ENCODE measurements at regions not wholly inside any gene's neighbourhood (a gene's known extent, or its start where the extent isn't known, plus 50 kb on each side); places are given as distances from the start of the nearest gene placed in this dataset.

DNA sequence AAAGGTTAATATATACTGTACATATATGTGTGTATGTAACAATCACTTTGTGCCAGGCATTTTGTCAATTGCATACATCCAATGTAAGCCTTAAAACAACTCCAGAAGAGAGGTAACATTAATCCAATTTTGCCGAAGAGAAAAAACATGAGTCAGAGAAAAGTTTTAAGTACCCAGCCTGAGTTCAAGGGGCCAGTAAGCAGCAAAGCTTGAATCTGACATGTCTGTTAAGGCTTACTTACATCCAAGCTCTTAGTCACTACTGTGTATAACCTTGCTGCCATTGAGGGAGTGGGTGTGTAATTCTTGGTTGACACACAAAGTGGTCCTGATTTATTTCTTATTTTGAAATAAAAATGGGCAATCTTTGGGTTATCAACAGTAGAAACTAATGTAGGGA, 360.4 kb upstream of the LYPLAL1 start:
- no peak overlapping the region for H3K27ac ChIP-seq (ENCODE audit: low read length)
- no peaks in the 10 kb centered on the region for H3K36me3 ChIP-seq (ENCODE audit: control insufficient read depth in 2 of 2, insufficient read depth in 2 of 2, low read length in 2 of 2)
- no peak overlapping the region for H3K9ac ChIP-seq (ENCODE audit: low read length in 2 of 2)
- H3K4me3 ChIP-seq (ENCODE audit: low read length in 2 of 2): no peak overlapping the region
- H3K9me3 ChIP-seq (ENCODE audit: control insufficient read depth in 2 of 2, low read length in 2 of 2): no peaks in the 10 kb centered on the region
- no peaks in the 10 kb centered on the region for H3K27me3 ChIP-seq (ENCODE audit: control insufficient read depth in 1 of 2, insufficient read depth in 2 of 2, low read length in 2 of 2)
- peaks cover 3% of the 10 kb centered on the region for H3K4me1 ChIP-seq (ENCODE audit: control insufficient read depth, insufficient read depth, low read length)

DNA sequence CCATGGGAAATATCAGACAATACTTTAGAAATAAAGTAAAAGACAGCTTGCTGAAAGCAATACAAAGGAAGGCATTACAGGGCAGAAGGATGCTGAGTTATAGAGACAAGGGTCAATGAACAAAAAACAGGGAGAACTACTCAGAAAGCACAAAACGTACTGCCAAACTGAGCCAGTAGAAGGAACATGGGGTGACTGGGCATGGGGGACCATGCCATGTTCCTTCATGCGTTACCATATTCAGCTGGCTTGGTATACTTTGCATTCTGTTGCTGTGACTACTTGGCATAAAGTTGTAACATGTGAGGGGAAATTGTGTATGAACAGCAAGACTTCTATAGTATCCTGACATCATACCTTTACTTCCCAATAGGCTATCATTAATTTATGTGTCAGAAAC, 358.6 kb upstream of the LYPLAL1 start:
- H3K27me3 ChIP-seq (ENCODE audit: control insufficient read depth in 1 of 2, insufficient read depth in 2 of 2, low read length in 2 of 2): no peaks in the 10 kb centered on the region
- H3K4me1 ChIP-seq (ENCODE audit: control insufficient read depth, insufficient read depth, low read length): peaks cover 3% of the 10 kb centered on the region

DNA sequence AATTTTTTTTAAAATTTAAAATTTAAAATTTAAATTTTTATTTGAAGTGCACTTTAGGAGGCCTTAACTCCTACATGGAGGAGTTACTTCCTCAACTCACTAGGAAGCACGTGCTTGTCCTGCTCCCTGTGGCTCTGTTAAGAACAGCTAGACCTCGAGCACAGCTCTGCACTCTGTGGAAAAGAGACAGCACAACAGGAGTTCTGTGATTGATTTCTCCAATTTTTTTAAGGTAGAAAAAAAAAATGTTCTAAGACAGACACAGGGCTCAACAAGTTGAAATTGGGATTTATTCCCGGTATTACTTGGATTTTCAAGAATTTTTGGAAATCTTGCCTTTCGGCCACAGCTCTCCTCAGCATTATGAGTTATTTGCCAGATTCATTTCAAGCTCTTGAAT, 356.6 kb upstream of the LYPLAL1 start:
- Histone ChIP-seq H3K36me3 (ENCODE audit: control insufficient read depth in 2 of 2, insufficient read depth in 2 of 2, low read length in 2 of 2) (no peaks in the 10 kb centered on the region), H3K9me3 (ENCODE audit: control insufficient read depth in 2 of 2, low read length in 2 of 2) (peaks cover 0 to 2% of the 10 kb centered on the region in 2 donors), H3K4me3 (ENCODE audit: low read length in 2 of 2) (no peak overlapping the region), H3K27ac (ENCODE audit: low read length) (no peak overlapping the region), H3K4me1 (ENCODE audit: control insufficient read depth, insufficient read depth, low read length) (no peaks in the 10 kb centered on the region), H3K9ac (ENCODE audit: low read length in 2 of 2) (no peak overlapping the region), H3K27me3 (ENCODE audit: control insufficient read depth in 1 of 2, insufficient read depth in 2 of 2, low read length in 2 of 2) (no peaks in the 10 kb centered on the region)

More for the DNA sequence above, 358.6 kb upstream of the LYPLAL1 start:
- no peak overlapping the region for H3K4me3 ChIP-seq (ENCODE audit: low read length in 2 of 2)
- H3K36me3 ChIP-seq (ENCODE audit: control insufficient read depth in 2 of 2, insufficient read depth in 2 of 2, low read length in 2 of 2): no peaks in the 10 kb centered on the region
- no peak overlapping the region for H3K9ac ChIP-seq (ENCODE audit: low read length in 2 of 2)
- H3K27ac ChIP-seq (ENCODE audit: low read length): no peak overlapping the region
- peaks cover 0 to 2% of the 10 kb centered on the region in 2 donors for H3K9me3 ChIP-seq (ENCODE audit: control insufficient read depth in 2 of 2, low read length in 2 of 2)

DNA sequence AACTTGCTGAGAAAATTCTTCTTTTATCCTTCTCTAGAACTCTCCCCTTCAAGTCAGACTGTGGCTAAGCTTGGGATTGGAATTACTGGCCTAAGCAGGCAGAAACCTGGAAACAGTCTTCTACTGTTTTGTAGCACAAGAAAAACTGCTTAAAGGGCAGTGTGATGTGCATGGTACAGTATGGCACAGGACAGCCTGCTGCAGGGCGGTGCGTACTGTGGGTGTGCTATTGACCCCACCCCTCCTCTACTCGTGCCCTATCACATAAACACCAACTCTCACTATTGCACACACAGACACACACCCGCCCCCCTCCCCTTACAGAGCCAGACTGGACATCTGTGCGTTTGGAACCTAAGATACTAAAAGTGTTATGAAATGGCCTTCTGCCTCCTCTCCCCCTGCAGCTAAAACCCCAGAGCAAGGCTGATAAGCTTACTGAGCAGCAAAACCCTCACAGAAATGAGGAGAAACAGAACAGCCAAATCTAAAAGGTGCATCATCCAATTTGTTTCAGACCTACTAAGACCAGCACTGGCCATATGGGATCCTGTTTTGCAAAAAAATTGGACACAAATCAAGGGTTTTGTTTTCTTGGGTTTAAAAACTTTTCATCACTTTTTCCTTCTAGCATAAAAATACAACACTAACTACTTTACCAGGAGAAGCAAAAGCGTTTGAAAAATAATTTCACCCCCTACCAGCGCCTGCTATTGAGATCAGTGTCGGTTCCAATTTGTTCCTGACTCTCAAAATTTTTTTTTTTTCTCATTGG, 355.8 kb upstream of the LYPLAL1 start:
- H3K4me3 ChIP-seq (ENCODE audit: low read length in 2 of 2): no peak overlapping the region
- H3K36me3 ChIP-seq (ENCODE audit: control insufficient read depth in 2 of 2, insufficient read depth in 2 of 2, low read length in 2 of 2): no peaks in the 10 kb centered on the region
- H3K27ac ChIP-seq (ENCODE audit: low read length): no peak overlapping the region
- peaks cover 0 to 2% of the 10 kb centered on the region in 2 donors for H3K9me3 ChIP-seq (ENCODE audit: control insufficient read depth in 2 of 2, low read length in 2 of 2)
- no peaks in the 10 kb centered on the region for H3K27me3 ChIP-seq (ENCODE audit: control insufficient read depth in 1 of 2, insufficient read depth in 2 of 2, low read length in 2 of 2)
- H3K4me1 ChIP-seq (ENCODE audit: control insufficient read depth, insufficient read depth, low read length): no peaks in the 10 kb centered on the region
- H3K9ac ChIP-seq (ENCODE audit: low read length in 2 of 2): no peak overlapping the region

DNA sequence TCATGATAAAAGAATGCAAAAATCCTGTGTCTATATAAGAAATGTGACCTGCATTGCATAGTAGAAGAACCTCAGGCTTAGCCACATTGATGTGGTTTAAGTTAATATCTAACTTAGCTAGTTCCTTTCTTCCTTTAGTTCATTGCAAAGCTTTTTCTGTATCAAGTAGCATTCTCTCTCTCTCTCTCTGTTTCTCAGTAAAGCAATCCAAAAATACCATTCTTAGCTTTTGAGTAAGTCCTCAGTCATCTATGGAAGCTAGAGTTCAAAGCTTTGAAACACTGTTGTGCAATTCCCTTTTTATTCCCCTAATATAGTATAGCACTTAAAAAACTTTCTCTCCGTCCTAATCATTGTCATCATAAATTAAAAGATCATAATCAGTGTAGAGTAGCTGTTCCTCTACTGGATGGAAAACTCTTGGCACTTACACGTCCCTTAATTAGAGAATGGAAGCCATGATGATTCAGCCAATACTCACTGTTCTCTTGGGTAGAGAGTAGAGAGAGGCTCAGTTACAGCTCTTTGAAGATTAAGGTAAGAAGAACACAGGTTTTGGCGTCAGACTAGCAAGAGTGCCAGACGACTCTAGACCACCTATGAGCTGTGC, 350.3 kb upstream of the LYPLAL1 start:
- no peak overlapping the region for H3K27ac ChIP-seq (ENCODE audit: low read length)
- H3K9me3 ChIP-seq (ENCODE audit: control insufficient read depth in 2 of 2, low read length in 2 of 2): peaks cover 0 to 2% of the 10 kb centered on the region in 2 donors
- H3K9ac ChIP-seq (ENCODE audit: low read length in 2 of 2): no peak overlapping the region
- H3K27me3 ChIP-seq (ENCODE audit: control insufficient read depth in 1 of 2, insufficient read depth in 2 of 2, low read length in 2 of 2): no peaks in the 10 kb centered on the region
- H3K4me3 ChIP-seq (ENCODE audit: low read length in 2 of 2): no peak overlapping the region
- H3K4me1 ChIP-seq (ENCODE audit: control insufficient read depth, insufficient read depth, low read length): no peaks in the 10 kb centered on the region
- no peaks in the 10 kb centered on the region for H3K36me3 ChIP-seq (ENCODE audit: control insufficient read depth in 2 of 2, insufficient read depth in 2 of 2, low read length in 2 of 2)

DNA sequence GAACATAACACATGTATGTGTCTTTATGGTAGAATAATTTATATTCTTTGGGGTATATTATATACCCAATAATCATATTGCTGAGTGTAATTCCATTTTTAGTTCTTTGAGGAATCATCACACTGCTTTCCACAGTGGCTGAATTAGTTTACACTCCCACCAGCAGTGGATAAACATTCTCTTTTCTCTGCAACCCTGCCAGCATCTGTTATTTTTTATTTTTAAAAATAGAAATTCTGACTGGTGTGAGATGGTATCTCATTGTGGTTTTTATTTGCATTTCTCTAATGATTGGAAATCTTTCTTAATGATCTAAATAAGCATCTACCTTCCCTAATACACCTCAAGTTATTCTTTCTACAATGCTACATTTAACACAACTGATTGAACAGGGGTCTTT, 346.2 kb upstream of the LYPLAL1 start:
- H3K4me3 ChIP-seq (ENCODE audit: low read length in 2 of 2): no peak overlapping the region
- H3K27ac ChIP-seq (ENCODE audit: low read length): no peak overlapping the region
- H3K36me3 ChIP-seq (ENCODE audit: control insufficient read depth in 2 of 2, insufficient read depth in 2 of 2, low read length in 2 of 2): no peaks in the 10 kb centered on the region
- no peaks in the 10 kb centered on the region for H3K9me3 ChIP-seq (ENCODE audit: control insufficient read depth in 2 of 2, low read length in 2 of 2)
- no peaks in the 10 kb centered on the region for H3K27me3 ChIP-seq (ENCODE audit: control insufficient read depth in 1 of 2, insufficient read depth in 2 of 2, low read length in 2 of 2)
- no peak overlapping the region for H3K9ac ChIP-seq (ENCODE audit: low read length in 2 of 2)
- peaks cover 7% of the 10 kb centered on the region for H3K4me1 ChIP-seq (ENCODE audit: control insufficient read depth, insufficient read depth, low read length)

DNA sequence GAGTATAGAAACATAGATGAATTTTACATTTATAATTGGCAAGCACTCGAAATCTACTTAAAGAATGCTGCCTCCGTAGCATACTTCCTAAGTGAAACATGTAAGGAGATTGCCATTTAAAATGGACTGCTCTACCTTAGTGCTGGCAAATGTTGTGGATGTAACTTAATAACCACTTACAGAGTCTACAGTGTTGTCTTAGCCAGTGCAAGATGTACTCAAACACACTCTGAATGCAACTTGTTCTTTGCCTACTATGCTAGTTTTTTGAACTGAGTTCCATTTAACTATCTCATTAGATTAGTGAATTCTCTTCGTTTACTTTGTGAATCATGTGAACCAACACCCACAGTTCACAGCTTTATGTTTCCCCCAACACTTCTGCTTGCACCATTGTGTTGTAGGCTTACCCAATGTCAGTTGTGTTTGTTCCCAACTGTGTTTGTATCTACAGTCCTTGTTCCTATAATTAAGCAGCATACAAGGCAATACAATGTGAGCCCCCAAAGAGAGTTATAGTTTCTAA, 345.5 kb upstream of the LYPLAL1 start:
- Histone ChIP-seq H3K4me3 (ENCODE audit: low read length in 2 of 2) (no peak overlapping the region), H3K27me3 (ENCODE audit: control insufficient read depth in 1 of 2, insufficient read depth in 2 of 2, low read length in 2 of 2) (no peaks in the 10 kb centered on the region), H3K27ac (ENCODE audit: low read length) (no peak overlapping the region), H3K4me1 (ENCODE audit: control insufficient read depth, insufficient read depth, low read length) (peaks cover 7% of the 10 kb centered on the region), H3K9me3 (ENCODE audit: control insufficient read depth in 2 of 2, low read length in 2 of 2) (no peaks in the 10 kb centered on the region), H3K36me3 (ENCODE audit: control insufficient read depth in 2 of 2, insufficient read depth in 2 of 2, low read length in 2 of 2) (no peaks in the 10 kb centered on the region), H3K9ac (ENCODE audit: low read length in 2 of 2) (no peak overlapping the region)

DNA sequence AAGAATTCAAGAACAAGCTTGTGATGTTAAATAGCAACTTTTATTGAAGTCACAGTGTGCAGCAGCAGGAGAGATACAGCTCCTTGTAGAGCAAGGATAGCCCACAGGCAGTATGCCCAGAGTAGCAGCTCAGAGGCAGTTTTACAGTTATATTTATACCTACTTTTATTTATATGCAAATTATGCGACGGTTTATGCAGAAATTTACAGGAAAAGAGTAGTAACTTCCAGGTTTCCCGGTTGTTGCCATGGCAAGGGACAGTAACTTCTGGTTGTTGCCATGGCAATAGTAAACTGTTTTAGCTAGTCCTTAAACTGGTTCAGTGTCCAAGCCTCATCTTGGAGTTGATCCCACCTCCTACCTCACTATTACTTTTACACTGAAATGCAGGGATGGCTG, 344.6 kb upstream of the LYPLAL1 start:
- no peak overlapping the region for H3K4me3 ChIP-seq (ENCODE audit: low read length in 2 of 2)
- H3K9ac ChIP-seq (ENCODE audit: low read length in 2 of 2): no peak overlapping the region
- no peaks in the 10 kb centered on the region for H3K36me3 ChIP-seq (ENCODE audit: control insufficient read depth in 2 of 2, insufficient read depth in 2 of 2, low read length in 2 of 2)
- no peaks in the 10 kb centered on the region for H3K27me3 ChIP-seq (ENCODE audit: control insufficient read depth in 1 of 2, insufficient read depth in 2 of 2, low read length in 2 of 2)
- no peaks in the 10 kb centered on the region for H3K9me3 ChIP-seq (ENCODE audit: control insufficient read depth in 2 of 2, low read length in 2 of 2)
- peaks cover 7% of the 10 kb centered on the region for H3K4me1 ChIP-seq (ENCODE audit: control insufficient read depth, insufficient read depth, low read length)
- H3K27ac ChIP-seq (ENCODE audit: low read length): no peak overlapping the region

DNA sequence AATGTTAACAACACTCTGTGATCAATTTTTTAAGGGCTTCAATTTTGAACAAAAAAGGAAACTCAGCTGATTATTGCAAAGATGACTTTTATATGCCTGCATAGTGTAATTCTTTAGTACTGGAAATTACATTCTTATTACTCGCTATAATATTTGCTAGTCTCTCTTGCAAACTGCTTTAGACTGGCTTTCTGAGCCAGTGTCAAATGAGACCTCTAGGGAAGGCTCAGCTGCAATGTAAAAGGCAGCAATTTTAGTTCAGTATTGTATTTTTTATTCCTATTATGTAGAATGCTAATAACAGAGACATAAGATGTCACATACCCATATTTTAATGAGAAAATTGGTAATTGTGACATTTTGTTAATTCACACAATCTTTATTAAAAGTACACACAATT, 338.1 kb upstream of the LYPLAL1 start:
- Histone ChIP-seq H3K4me3 (ENCODE audit: low read length in 2 of 2) (no peak overlapping the region), H3K27ac (ENCODE audit: low read length) (no peak overlapping the region), H3K4me1 (ENCODE audit: control insufficient read depth, insufficient read depth, low read length) (no peaks in the 10 kb centered on the region), H3K27me3 (ENCODE audit: control insufficient read depth in 1 of 2, insufficient read depth in 2 of 2, low read length in 2 of 2) (no peaks in the 10 kb centered on the region), H3K9me3 (ENCODE audit: control insufficient read depth in 2 of 2, low read length in 2 of 2) (no peaks in the 10 kb centered on the region), H3K36me3 (ENCODE audit: control insufficient read depth in 2 of 2, insufficient read depth in 2 of 2, low read length in 2 of 2) (no peaks in the 10 kb centered on the region), H3K9ac (ENCODE audit: low read length in 2 of 2) (no peak overlapping the region)

DNA sequence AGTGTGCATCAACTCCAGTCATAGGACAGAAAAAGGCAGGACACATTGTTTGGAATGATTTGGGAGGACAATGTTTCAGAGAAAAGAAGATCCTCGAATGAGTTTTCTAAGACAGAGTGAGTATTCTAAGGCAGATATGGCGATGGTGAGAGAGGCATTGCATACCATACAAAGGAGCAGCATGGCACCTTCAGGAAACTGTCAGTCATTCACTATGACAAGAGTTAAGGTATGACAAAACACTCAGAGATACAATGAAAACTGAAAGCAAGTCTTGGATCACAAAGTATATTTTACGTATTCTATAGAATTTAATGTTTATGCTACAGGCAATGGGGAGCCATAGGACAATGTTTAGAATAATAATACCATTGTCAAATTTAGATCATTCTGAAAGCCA, 337.4 kb upstream of the LYPLAL1 start:
- H3K9ac ChIP-seq (ENCODE audit: low read length in 2 of 2): no peak overlapping the region
- H3K9me3 ChIP-seq (ENCODE audit: control insufficient read depth in 2 of 2, low read length in 2 of 2): no peaks in the 10 kb centered on the region
- H3K4me3 ChIP-seq (ENCODE audit: low read length in 2 of 2): no peak overlapping the region
- H3K27me3 ChIP-seq (ENCODE audit: control insufficient read depth in 1 of 2, insufficient read depth in 2 of 2, low read length in 2 of 2): no peaks in the 10 kb centered on the region
- H3K4me1 ChIP-seq (ENCODE audit: control insufficient read depth, insufficient read depth, low read length): no peaks in the 10 kb centered on the region
- no peak overlapping the region for H3K27ac ChIP-seq (ENCODE audit: low read length)
- H3K36me3 ChIP-seq (ENCODE audit: control insufficient read depth in 2 of 2, insufficient read depth in 2 of 2, low read length in 2 of 2): no peaks in the 10 kb centered on the region

DNA sequence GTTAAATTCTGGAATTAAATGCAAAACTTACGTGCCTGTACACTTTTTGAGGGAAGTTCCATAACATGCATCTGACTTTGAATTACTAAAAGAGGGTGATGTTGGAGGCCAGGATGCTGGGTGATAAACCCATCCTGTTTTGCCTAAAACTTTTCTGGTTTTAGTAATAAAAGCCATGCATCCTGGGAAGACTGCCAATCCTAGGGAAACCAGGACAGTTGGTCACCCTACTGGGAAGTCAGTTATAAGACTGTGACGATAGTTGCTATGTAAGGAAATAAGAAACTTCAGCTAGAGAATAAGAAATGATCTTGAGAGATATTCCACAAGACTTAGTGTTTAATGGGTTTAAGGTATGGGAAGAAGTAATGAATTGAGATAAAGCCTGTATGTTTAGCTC, 336.6 kb upstream of the LYPLAL1 start:
- no peaks in the 10 kb centered on the region for H3K4me1 ChIP-seq (ENCODE audit: control insufficient read depth, insufficient read depth, low read length)
- H3K4me3 ChIP-seq (ENCODE audit: low read length in 2 of 2): no peak overlapping the region
- H3K36me3 ChIP-seq (ENCODE audit: control insufficient read depth in 2 of 2, insufficient read depth in 2 of 2, low read length in 2 of 2): no peaks in the 10 kb centered on the region
- H3K27me3 ChIP-seq (ENCODE audit: control insufficient read depth in 1 of 2, insufficient read depth in 2 of 2, low read length in 2 of 2): no peaks in the 10 kb centered on the region
- no peaks in the 10 kb centered on the region for H3K9me3 ChIP-seq (ENCODE audit: control insufficient read depth in 2 of 2, low read length in 2 of 2)
- no peak overlapping the region for H3K9ac ChIP-seq (ENCODE audit: low read length in 2 of 2)
- no peak overlapping the region for H3K27ac ChIP-seq (ENCODE audit: low read length)

All from stomach smooth muscle (tissue), 2 donors.